ENCODE measurements at regions not wholly inside any gene's neighbourhood (a gene's known extent, or its start where the extent isn't known, plus 50 kb on each side); places are given as distances from the start of the nearest gene placed in this dataset.
A peak's percentile ranks its signal among the peaks of the same experiment; 100 is the strongest.

- peak; percentile 6 to 55 for DNase-seq
- TF ChIP-seq POLR2A (IDR thresholded peaks at IDR 0.05; ENCODE audit: low read length) (no peak), GATA1 (IDR thresholded peaks at IDR 0.05; ENCODE audit: low read depth, low read length) (no peak)
These were observed 467.4 kb upstream of the RGS6 start for GRCh38 chr14:71464840-71465239.

- DNase-seq: no peak
- TF ChIP-seq GATA1 (IDR thresholded peaks at IDR 0.05; ENCODE audit: low read depth, low read length): no peak
- no peak for TF ChIP-seq POLR2A (IDR thresholded peaks at IDR 0.05; ENCODE audit: low read length)
These were observed 466.9 kb upstream of the RGS6 start for GRCh38 chr14:71465316-71465715.

- DNase-seq: peak in 1 of 2 experiments; percentile 14
- TF ChIP-seq GATA1 (IDR thresholded peaks at IDR 0.05; ENCODE audit: low read depth, low read length) (no peak), POLR2A (IDR thresholded peaks at IDR 0.05; ENCODE audit: low read length) (no peak)
These were observed 466.0 kb upstream of the RGS6 start for GRCh38 chr14:71466251-71466650.

GRCh38 chr14:71466946-71467345 is 465.3 kb upstream of the RGS6 start:
- DNase-seq: no peak
- TF ChIP-seq GATA1 (IDR thresholded peaks at IDR 0.05; ENCODE audit: low read depth, low read length) (no peak), POLR2A (IDR thresholded peaks at IDR 0.05; ENCODE audit: low read length) (no peak)

GRCh38 chr14:71467361-71467811 is 464.8 kb upstream of the RGS6 start:
- no peak for DNase-seq
- TF ChIP-seq GATA1 (IDR thresholded peaks at IDR 0.05; ENCODE audit: low read depth, low read length) (no peak), POLR2A (IDR thresholded peaks at IDR 0.05; ENCODE audit: low read length) (no peak)

GRCh38 chr14:71468701-71469100 is 463.5 kb upstream of the RGS6 start:
- no peak for DNase-seq
- TF ChIP-seq POLR2A (IDR thresholded peaks at IDR 0.05; ENCODE audit: low read length): no peak

- DNase-seq: no peak
- TF ChIP-seq GATA1 (IDR thresholded peaks at IDR 0.05; ENCODE audit: low read depth, low read length): no peak
- no peak for TF ChIP-seq POLR2A (IDR thresholded peaks at IDR 0.05; ENCODE audit: low read length)
These were observed 462.4 kb upstream of the RGS6 start for GRCh38 chr14:71469643-71470335.

- no peak for TF ChIP-seq POLR2A (IDR thresholded peaks at IDR 0.05; ENCODE audit: low read length)
- TF ChIP-seq GATA1 (IDR thresholded peaks at IDR 0.05; ENCODE audit: low read depth, low read length): no peak
- no peak for DNase-seq
These were observed 460.4 kb upstream of the RGS6 start for GRCh38 chr14:71471634-71472355.

- DNase-seq: no peak
- no peak for TF ChIP-seq GATA1 (IDR thresholded peaks at IDR 0.05; ENCODE audit: low read depth, low read length)
- TF ChIP-seq POLR2A (IDR thresholded peaks at IDR 0.05; ENCODE audit: low read length): no peak
These were observed 459.6 kb upstream of the RGS6 start for GRCh38 chr14:71472356-71473340.

GRCh38 chr14:71473843-71474242 is 458.4 kb upstream of the RGS6 start:
- TF ChIP-seq GATA1 (IDR thresholded peaks at IDR 0.05; ENCODE audit: low read depth, low read length): no peak
- TF ChIP-seq POLR2A (IDR thresholded peaks at IDR 0.05; ENCODE audit: low read length): no peak
- DNase-seq: no peak

- peak; percentile 11 to 46 for DNase-seq
- TF ChIP-seq POLR2A (IDR thresholded peaks at IDR 0.05; ENCODE audit: low read length) (no peak), GATA1 (IDR thresholded peaks at IDR 0.05; ENCODE audit: low read depth, low read length) (no peak)
These were observed 457.6 kb upstream of the RGS6 start for GRCh38 chr14:71474301-71475265.

GRCh38 chr14:71475916-71476315 is 456.3 kb upstream of the RGS6 start:
- no peak for DNase-seq
- TF ChIP-seq POLR2A (IDR thresholded peaks at IDR 0.05; ENCODE audit: low read length): no peak

- peak in 1 of 2 experiments; percentile 5 for DNase-seq
- TF ChIP-seq GATA1 (IDR thresholded peaks at IDR 0.05; ENCODE audit: low read depth, low read length) (no peak), POLR2A (IDR thresholded peaks at IDR 0.05; ENCODE audit: low read length) (no peak)
These were observed 453.7 kb upstream of the RGS6 start for GRCh38 chr14:71478542-71478941.

All from erythroblast (primary cell).